BJ (cell line): ENCODE measurements at regions not wholly inside any gene's neighbourhood (a gene's known extent, or its start where the extent isn't known, plus 50 kb on each side); places are given as distances from the start of the nearest gene placed in this dataset.

ENCODE experiments used
- CTCF ChIA-PET: fragments of 350-600 bp; formaldehyde crosslinking; extraction: SDS; loops from one replicate; lab custom pipeline; 2021; ENCODE audit warnings: antibody characterized with exemption, inconsistent platforms; lab: Yijun Ruan, JAX
- POLR2A ChIA-PET: fragments of 300-600 bp; sonication (Branson Sonifier 250); formaldehyde crosslinking; extraction: SDS; loops from one replicate; lab custom pipeline; 2021; ENCODE audit warnings: antibody characterized with exemption; lab: Charles Lee
- DNase-seq: peaks from one replicate; pipeline ENCODE4 v3.0.0-alpha.2; 2011; ENCODE audit warnings: low read depth
- H3K27me3 ChIP-seq: 2 replicates; pipeline ENCODE4 v1.6.0; 2011; ENCODE audit warnings: low read length; ENCODE audit not compliant: control insufficient read depth, insufficient read depth
- H3K36me3 ChIP-seq: 2 replicates; pipeline ENCODE4 v1.5.1; 2011; ENCODE audit warnings: low read length; ENCODE audit not compliant: control insufficient read depth, insufficient read depth
- H3K4me3 ChIP-seq: 2 replicates; pipeline ENCODE4 v1.5.1; 2011; ENCODE audit warnings: low read depth, mild to moderate bottlenecking, control low read depth, low read length
- CTCF ChIP-seq: IDR thresholded peaks from 2 replicates; pipeline ENCODE4 v1.5.1; 2011; ENCODE audit warnings: low read depth, mild to moderate bottlenecking, control low read depth, inconsistent platforms, low read length, moderate library complexity; ENCODE audit not compliant: insufficient read depth

- peaks cover 32% of the 10 kb centered on the region for H3K27me3 ChIP-seq
- no peak overlapping the region for H3K4me3 ChIP-seq
- no peak for TF ChIP-seq CTCF
- CTCF ChIA-PET, result interaction anchor here (0.8 to 1.3 kb wide), 2 partner anchors 14 to 17 kb away, joined by 3 to 8 read pairs; no protein-coding TSS in a partner anchor
- DNase-seq, result no peak
- POLR2A ChIA-PET, result interaction anchor here (0.6 kb wide), 1 partner anchor 75 kb away, joined by 3 read pairs; no protein-coding TSS in a partner anchor
- H3K36me3 ChIP-seq, result no peaks in the 10 kb centered on the region
Measured at GRCh38 chr7:128152721-128153120, 88.4 kb upstream of the LEP start.

- DNase-seq, result no peak
- no peak overlapping the region for H3K4me3 ChIP-seq
- ChIA-PET POLR2A (interaction anchor here (0.6 kb wide), 1 partner anchor 76 kb away, joined by 3 read pairs; no protein-coding TSS in a partner anchor), CTCF (interaction anchor here (0.8 to 1.3 kb wide), 2 partner anchors 15 to 18 kb away, joined by 3 to 8 read pairs; no protein-coding TSS in a partner anchor)
- no peaks in the 10 kb centered on the region for H3K36me3 ChIP-seq
- peaks cover 34% of the 10 kb centered on the region for H3K27me3 ChIP-seq
- TF ChIP-seq CTCF, result no peak
Measured at GRCh38 chr7:128153436-128153835, 87.6 kb upstream of the LEP start.

- no peak overlapping the region for H3K4me3 ChIP-seq
- no peak for DNase-seq
- POLR2A ChIA-PET, result no interaction called here
- peaks cover 32% of the 10 kb centered on the region for H3K27me3 ChIP-seq
- CTCF ChIA-PET, result interaction anchor here (1.3 kb wide), 1 partner anchor 19 kb away, joined by 8 read pairs; no protein-coding TSS in a partner anchor
- H3K36me3 ChIP-seq, result no peaks in the 10 kb centered on the region
- TF ChIP-seq CTCF, result no peak
Measured at GRCh38 chr7:128154504-128154903, 86.6 kb upstream of the LEP start.

GRCh38 chr7:128155100-128155740 lies 85.9 kb upstream of the LEP start:
- CTCF ChIA-PET, result interaction anchor here (1.3 kb wide), 1 partner anchor 20 kb away, joined by 8 read pairs; no protein-coding TSS in a partner anchor
- peaks cover 32% of the 10 kb centered on the region for H3K27me3 ChIP-seq
- no peak for TF ChIP-seq CTCF
- no peak overlapping the region for H3K4me3 ChIP-seq
- no peaks in the 10 kb centered on the region for H3K36me3 ChIP-seq
- POLR2A ChIA-PET, result no interaction called here
- no peak for DNase-seq

GRCh38 chr7:128157906-128158305 lies 83.2 kb upstream of the LEP start:
- Histone ChIP-seq H3K36me3 (no peaks in the 10 kb centered on the region), H3K27me3 (peaks cover 28% of the 10 kb centered on the region), H3K4me3 (no peak overlapping the region)
- TF ChIP-seq CTCF, result no peak
- CTCF ChIA-PET, result interaction anchor here (0.8 kb wide), 1 partner anchor 12 kb away, joined by 3 read pairs; no protein-coding TSS in a partner anchor
- POLR2A ChIA-PET, result no interaction called here
- no peak for DNase-seq
